GM12878 (cell line): ENCODE measurements at regions not wholly inside any gene's neighbourhood (a gene's known extent, or its start where the extent isn't known, plus 50 kb on each side); places are given as distances from the start of the nearest gene placed in this dataset.

Source experiments
- ATAC-seq: fragments of 200-7000 bp; cut with Tn5 transposase; 3 replicates; pipeline ENCODE4 v1.9.1; 2020; ENCODE audit warnings: mild to moderate bottlenecking, moderate library complexity
- BruUV-seq: library from RNA; stranded (reverse); fragments of 400-500 nt; replicated peaks from 2 replicates; lab custom pipeline; 2021; lab: Mats Ljungman, UMichigan
- CTCF ChIA-PET: fragments of 300-600 bp; sonication (Branson Sonifier 250); formaldehyde crosslinking; extraction: SDS; loops from one replicate; lab custom pipeline; 2021; ENCODE audit warnings: inconsistent platforms; lab: Yijun Ruan, JAX
- POLR2A ChIA-PET: fragments of 350-600 bp; formaldehyde crosslinking; extraction: SDS; loops from one replicate; lab custom pipeline; 2021; ENCODE audit warnings: inconsistent platforms; lab: Charles Lee
- RAD21 ChIA-PET: fragments of 300-600 bp; sonication (Branson Sonifier 250); formaldehyde crosslinking; loops from one replicate; lab custom pipeline; 2023; ENCODE audit warnings: antibody characterized with exemption; ENCODE audit not compliant: unreplicated experiment; lab: Charles Lee
- SMC1A ChIA-PET: fragments of 300-600 bp; sonication (Branson Sonifier 250); formaldehyde crosslinking; loops from one replicate; lab custom pipeline; 2023; ENCODE audit not compliant: unreplicated experiment, uncharacterized antibody; lab: Charles Lee
- DNase-seq: peaks from one replicate; pipeline ENCODE4 v3.0.0-alpha.2; 2011; ENCODE audit warnings: low read depth, low spot score
- FAIRE-seq: peaks from 3 replicates; lab custom pipeline; 2011; peaks lifted over from hg19 to GRCh38; lab: Jason Lieb, UNC
- H2AFZ ChIP-seq: 2 replicates; pipeline ENCODE4 v1.6.0; 2011; ENCODE audit warnings: low read depth, low read length, control low read depth; ENCODE audit not compliant: control insufficient read depth
- H3K27ac ChIP-seq: 2 replicates; pipeline ENCODE4 v1.5.1; 2011; ENCODE audit warnings: control low read depth; ENCODE audit not compliant: control insufficient read depth, insufficient read depth
- H3K27me3 ChIP-seq, 2 experiments: replicated peaks in 1 of 2; 2 replicates each; pipeline versions ENCODE4 v1.6.0 to v1.6.1; 2011; ENCODE audit warnings: low read length in 1 of 2; ENCODE audit not compliant: control insufficient read depth in 2 of 2, insufficient read depth in 2 of 2
- H3K36me3 ChIP-seq, 2 experiments: 2 replicates each; pipeline ENCODE4 v1.5.1; 2011; ENCODE audit warnings: low read length in 1 of 2; ENCODE audit not compliant: control insufficient read depth in 2 of 2, insufficient read depth in 2 of 2
- H3K4me1 ChIP-seq: 2 replicates; pipeline ENCODE4 v1.6.1; 2011; ENCODE audit warnings: mild to moderate bottlenecking, low read length, moderate library complexity, mixed read lengths; ENCODE audit not compliant: control insufficient read depth, insufficient read depth
- H3K4me2 ChIP-seq: 2 replicates; pipeline ENCODE4 v1.6.0; 2011; ENCODE audit warnings: control low read depth; ENCODE audit not compliant: control insufficient read depth, insufficient read depth
- H3K4me3 ChIP-seq: fragments of 200-600 bp; sonication (generic); 2 replicates; pipeline ENCODE4 v1.5.1; 2016
- H3K79me2 ChIP-seq: 2 replicates; pipeline ENCODE4 v1.6.0; 2011; ENCODE audit warnings: low read length; ENCODE audit not compliant: control insufficient read depth, insufficient read depth
- H3K9ac ChIP-seq: 2 replicates; pipeline ENCODE4 v1.8.0; 2011; ENCODE audit warnings: low read length, control low read depth, mixed read lengths; ENCODE audit not compliant: control insufficient read depth, insufficient read depth
- H3K9me3 ChIP-seq: replicated peaks from 3 replicates; pipeline ENCODE4 v1.5.1; 2011; ENCODE audit warnings: mild to moderate bottlenecking, low read length; ENCODE audit not compliant: control insufficient read depth, insufficient read depth
- H4K20me1 ChIP-seq: 2 replicates; pipeline ENCODE4 v1.6.0; 2011; ENCODE audit not compliant: control insufficient read depth, insufficient read depth
- BMI1 ChIP-seq: fragments of 450-650 bp; IDR thresholded peaks from 2 replicates; pipeline ENCODE4 v1.6.1; 2016; ENCODE audit warnings: mild to moderate bottlenecking, moderate library complexity, borderline replicate concordance
- CBFB ChIP-seq: IDR thresholded peaks from 2 replicates; pipeline ENCODE4 v1.6.1; 2016; ENCODE audit warnings: antibody characterized with exemption, low read depth
- GATAD2B ChIP-seq: fragments of 450-650 bp; conservative IDR thresholded peaks from 2 replicates; pipeline ENCODE4 v1.6.1; 2017; ENCODE audit warnings: low read depth, mild to moderate bottlenecking, moderate library complexity
- HCFC1 ChIP-seq: fragments of 150-350 bp; IDR thresholded peaks from 2 replicates; pipeline ENCODE4 v1.6.1; 2014; ENCODE audit warnings: low read length
- IKZF2 ChIP-seq, 2 experiments: fragments of 450-650 bp; IDR thresholded peaks; 2 replicates each; pipeline ENCODE4 v1.6.1; 2017; ENCODE audit warnings: mild to moderate bottlenecking in 2 of 2, moderate library complexity in 2 of 2
- IRF4 ChIP-seq: IDR thresholded peaks from 2 replicates; pipeline ENCODE4 v1.6.1; 2011; ENCODE audit warnings: low read depth, low read length
- MAX ChIP-seq: IDR thresholded peaks from 2 replicates; pipeline ENCODE4 v1.6.1; 2012; ENCODE audit warnings: low read depth, low read length, improper control_type of control experiment
- MLLT1 ChIP-seq: fragments of 450-650 bp; IDR thresholded peaks from 2 replicates; pipeline ENCODE4 v1.6.1; 2016; ENCODE audit warnings: mild to moderate bottlenecking
- PAX8 ChIP-seq: fragments of 450-650 bp; IDR thresholded peaks from 2 replicates; pipeline ENCODE4 v1.6.1; 2017; ENCODE audit warnings: mild to moderate bottlenecking, moderate library complexity
- POLR2AphosphoS2 ChIP-seq: IDR thresholded peaks from 2 replicates; pipeline ENCODE4 v1.6.1; 2011; ENCODE audit warnings: low read depth, mild to moderate bottlenecking, low read length, improper control_type of control experiment, moderate library complexity
- RAD21 ChIP-seq: IDR thresholded peaks from 2 replicates; pipeline ENCODE4 v1.6.1; 2011; ENCODE audit warnings: mild to moderate bottlenecking, low read depth, low read length, moderate library complexity; ENCODE audit not compliant: insufficient read depth
- SIN3A ChIP-seq: IDR thresholded peaks from 2 replicates; pipeline ENCODE4 v1.6.1; 2012; ENCODE audit warnings: low read depth, low read length, improper control_type of control experiment
- SP1 ChIP-seq: IDR thresholded peaks from one replicate; pipeline ENCODE4 v1.6.1; 2011; ENCODE audit warnings: low read depth, low read length
- SUZ12 ChIP-seq: fragments of 200-600 bp; sonication (generic); IDR thresholded peaks from one replicate; pipeline ENCODE4 v1.6.1; 2018; ENCODE audit warnings: antibody characterized with exemption, mild to moderate bottlenecking; ENCODE audit not compliant: unreplicated experiment
- ZNF24 ChIP-seq: fragments of 450-650 bp; IDR thresholded peaks from 2 replicates; pipeline ENCODE4 v1.6.1; 2017; ENCODE audit warnings: antibody characterized with exemption, mild to moderate bottlenecking
- ZNF622 ChIP-seq: fragments of 450-650 bp; IDR thresholded peaks from 2 replicates; pipeline ENCODE4 v1.6.1; 2017; ENCODE audit warnings: mild to moderate bottlenecking, inconsistent platforms
- whole genome bisulfite sequencing: methylation state at CpG from one replicate; pipeline ENCODE4 v1.1.6; 2016; ENCODE audit warnings: low lambda C conversion rate; ENCODE audit not compliant: insufficient replicate concordance, insufficient coverage; ENCODE audit errors: missing lambda C conversion rate; 5-methylcytosine and 5-hydroxymethylcytosine counted together
- in situ Hi-C: fragments of 300-500 bp; cut with MboI; formaldehyde crosslinking; loops from 9 replicates; pipeline ENCODE4 v1.14.3; 2018; ENCODE audit warnings: mixed read lengths
- intact Hi-C: fragments of 100-400 bp; cut with micrococcal nuclease; formaldehyde crosslinking; loops from one replicate; pipeline ENCODE4 v1.14.2; 2022; ENCODE audit not compliant: unreplicated experiment

GRCh38 chr18:22265838-22266237 is 96.4 kb downstream of the GATA6 start:
- DNase-seq, result no peak
- H3K9me3 ChIP-seq, result no peaks in the 10 kb centered on the region
- H3K27me3 ChIP-seq, result no peaks in the 10 kb centered on the region
- H2AFZ ChIP-seq, result no peak overlapping the region
- CTCF ChIA-PET, result no interaction called here
- H3K79me2 ChIP-seq, result no peaks in the 10 kb centered on the region
- no TSS peak for BruUV-seq
- no peak for ATAC-seq
- no peak overlapping the region for H3K4me3 ChIP-seq
- no peak overlapping the region for H3K9ac ChIP-seq
- FAIRE-seq, result no peak
- intact Hi-C loops (no loop called here), in situ Hi-C loops (no loop called here)
- no peaks in the 10 kb centered on the region for H4K20me1 ChIP-seq
- no peak overlapping the region for H3K4me2 ChIP-seq
- H3K4me1 ChIP-seq, result no peaks in the 10 kb centered on the region
- 32% methylated on average over 4 of the region's 4 CpGs for WGBS
- H3K27ac ChIP-seq, result no peak overlapping the region
- H3K36me3 ChIP-seq, result no peaks in the 10 kb centered on the region
- RAD21 ChIA-PET, result no interaction called here
- SMC1A ChIA-PET, result no interaction called here
- no peak for TF ChIP-seq MLLT1
- no peak for TF ChIP-seq SP1
- POLR2A ChIA-PET, result no interaction called here

DNA sequence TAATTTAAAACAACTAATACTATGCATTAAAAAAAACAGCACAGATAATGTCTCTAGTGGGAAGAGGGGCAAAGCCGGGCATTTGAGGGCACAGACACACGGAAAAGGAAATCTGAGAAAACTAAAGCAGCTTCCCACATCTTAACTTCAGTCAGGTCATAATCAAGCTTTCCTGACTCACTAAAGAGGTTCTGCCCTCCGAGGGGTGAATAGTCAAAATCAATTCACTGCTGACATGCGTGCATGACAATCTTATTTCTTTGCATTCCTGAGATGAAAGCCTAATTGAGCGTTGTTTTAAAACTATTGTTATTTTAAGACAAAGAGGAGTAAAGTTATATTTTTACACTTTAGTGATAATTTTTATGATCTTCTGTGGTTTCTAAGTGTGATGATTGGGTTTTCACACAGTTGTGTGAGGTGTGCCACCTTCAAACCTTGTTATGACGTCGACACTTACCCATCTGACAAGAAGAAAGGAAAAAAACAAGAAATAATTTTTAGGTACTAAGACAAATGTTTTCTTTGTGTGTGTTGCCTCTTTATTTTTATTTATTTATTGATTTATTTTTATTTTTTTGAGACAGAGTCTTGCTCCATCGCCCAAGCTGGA is 90.9 kb downstream of the GATA6 start:
- 67% methylated on average over 8 of the region's 8 CpGs for WGBS
- Histone ChIP-seq H3K79me2 (no peaks in the 10 kb centered on the region), H3K27me3 (no peaks in the 10 kb centered on the region), H3K4me1 (no peaks in the 10 kb centered on the region), H4K20me1 (no peaks in the 10 kb centered on the region), H3K4me2 (no peak overlapping the region), H3K27ac (no peak overlapping the region), H3K9ac (no peak overlapping the region), H3K36me3 (no peaks in the 10 kb centered on the region), H3K9me3 (no peaks in the 10 kb centered on the region), H2AFZ (no peak overlapping the region), H3K4me3 (no peak overlapping the region)
- ChIA-PET POLR2A (no interaction called here), RAD21 (no interaction called here), CTCF (no interaction called here), SMC1A (no interaction called here)
- BruUV-seq, result no TSS peak
- in situ Hi-C loops, result no loop called here
- DNase-seq, result no peak
- ATAC-seq, result no peak
- intact Hi-C loops, result no loop called here
- no peak for FAIRE-seq
- TF ChIP-seq SUZ12, result no peak
- TF ChIP-seq HCFC1, result no peak
- no peak for TF ChIP-seq CBFB
- no peak for TF ChIP-seq IKZF2 (IDR thresholded peaks at IDR 0.05)
- TF ChIP-seq ZNF622, result no peak
- TF ChIP-seq PAX8, result no peak
- no peak for TF ChIP-seq SIN3A
- no peak for TF ChIP-seq GATAD2B
- TF ChIP-seq ZNF24, result no peak
- TF ChIP-seq POLR2AphosphoS2, result no peak
- TF ChIP-seq RAD21, result no peak
- TF ChIP-seq BMI1, result no peak
- TF ChIP-seq IRF4, result no peak
- no peak for TF ChIP-seq MAX
